Body of pancreas (tissue), 4 donors: ENCODE measurements at regions not wholly inside any gene's neighbourhood (a gene's known extent, or its start where the extent isn't known, plus 50 kb on each side); places are given as distances from the start of the nearest gene placed in this dataset.
"Not testable (repeated sequence)": the region's sequence is repeated elsewhere in the genome, so short reads cannot be mapped to it uniquely, and the experiment has no call there.

Source experiments
- ATAC-seq: fragments of 150-250 bp; one replicate; pipeline ENCODE4 v1.9.1; 2016
- DNase-seq, 4 donors: peaks; one replicate each; pipeline ENCODE4 v3.0.0-alpha.2; 2019
- H3K27ac ChIP-seq, 4 donors: fragments of 200-600 bp; sonication (generic); 1 replicate in 3 of 4; 2 replicates in 1 of 4; pipeline versions ENCODE4 v1.5.1 to v1.6.1; 2016 to 2019; ENCODE audit warnings: mild to moderate bottlenecking in 1 of 4, mixed read lengths in 1 of 4, moderate library complexity in 1 of 4
- H3K27me3 ChIP-seq, 2 donors: fragments of 200-600 bp; sonication (generic); one replicate each; pipeline ENCODE4 v1.6.0; 2016; ENCODE audit warnings: mild to moderate bottlenecking in 1 of 2
- H3K36me3 ChIP-seq, 2 donors: fragments of 200-600 bp; sonication (generic); replicated peaks in 1 of 2; 2 replicates each; pipeline ENCODE4 v1.5.1; 2016; ENCODE audit warnings: low read depth in 2 of 2; ENCODE audit not compliant: insufficient read depth in 1 of 2
- H3K4me1 ChIP-seq: fragments of 200-600 bp; sonication (generic); one replicate; pipeline ENCODE4 v1.6.0; 2016
- H3K4me3 ChIP-seq, 2 donors: fragments of 200-600 bp; sonication (generic); 1 replicate in 1 of 2; 2 replicates in 1 of 2; pipeline ENCODE4 v1.5.1; 2016 to 2019
- H3K9me3 ChIP-seq, 3 donors: fragments of 200-600 bp; sonication (generic); 1 replicate in 2 of 3; 2 replicates in 1 of 3; pipeline ENCODE4 v1.5.1; 2016
- CTCF ChIP-seq, 7 experiments: fragments of 450-650 bp in 4 of 7; fragments of 200-600 bp in 3 of 7; sonication (generic) in 3 of 7; IDR thresholded peaks; one replicate each; pipeline ENCODE4 v1.5.1; 2016 to 2019; ENCODE audit warnings: antibody characterized with exemption in 7 of 7
- POLR2A ChIP-seq, 3 donors: fragments of 450-650 bp; IDR thresholded peaks; one replicate each; pipeline ENCODE4 v1.6.1; 2016; ENCODE audit warnings: antibody characterized with exemption in 3 of 3, mild to moderate bottlenecking in 2 of 3
- WGBS, 2 donors: methylation state at CpG; one replicate each; pipeline ENCODE4 v1.1.5; 2017; 5-methylcytosine and 5-hydroxymethylcytosine counted together
- intact Hi-C: fragments of 100-400 bp; cut with DNase I; formaldehyde crosslinking; loops from one replicate; pipeline ENCODE4 v1.15.1; 2023

- H3K9me3 ChIP-seq, H3K4me1 ChIP-seq, intact Hi-C loops, H3K27me3 ChIP-seq, DNase-seq, ATAC-seq, H3K27ac ChIP-seq, H3K36me3 ChIP-seq, H3K4me3 ChIP-seq: not testable (repeated sequence)
- WGBS, 2 donors, result 65 to 69% methylated on average over 5 of the region's 5 CpGs
These were observed 55.3 kb downstream of the BBS10 start for GRCh38 chr12:76292891-76293290.

- ATAC-seq, H3K4me1 ChIP-seq, H3K27ac ChIP-seq, H3K36me3 ChIP-seq, H3K9me3 ChIP-seq, intact Hi-C loops, H3K27me3 ChIP-seq, H3K4me3 ChIP-seq, DNase-seq: not testable (repeated sequence)
- 67 to 68% methylated on average over 8 of the region's 8 CpGs for WGBS, 2 donors
These were observed 55.9 kb downstream of the BBS10 start for GRCh38 chr12:76292305-76292704.

GRCh38 chr12:76290963-76291859 lies 57.0 kb downstream of the BBS10 start:
- H3K27ac ChIP-seq, result no peak overlapping the region
- no peaks in the 10 kb centered on the region for H3K27me3 ChIP-seq
- H3K4me1 ChIP-seq, result no peaks in the 10 kb centered on the region
- intact Hi-C loops, result no loop called here
- no peak for DNase-seq
- H3K36me3 ChIP-seq, result no peaks in the 10 kb centered on the region
- TF ChIP-seq POLR2A (IDR thresholded peaks at IDR 0.05) (no peak), CTCF (IDR thresholded peaks at IDR 0.05) (no peak)
- H3K4me3 ChIP-seq, result no peak overlapping the region
- no peak for ATAC-seq
- 55 to 65% methylated on average over 3 of the region's 3 CpGs for WGBS, 2 donors
- no peaks in the 10 kb centered on the region for H3K9me3 ChIP-seq

- ATAC-seq, result no peak
- Histone ChIP-seq H3K27me3 (no peaks in the 10 kb centered on the region), H3K36me3 (no peaks in the 10 kb centered on the region), H3K27ac (no peak overlapping the region), H3K4me3 (no peak overlapping the region), H3K9me3 (no peaks in the 10 kb centered on the region), H3K4me1 (no peaks in the 10 kb centered on the region)
- no peak for TF ChIP-seq POLR2A (IDR thresholded peaks at IDR 0.05)
- TF ChIP-seq CTCF (IDR thresholded peaks at IDR 0.05), result no peak
- intact Hi-C loops, result no loop called here
- DNase-seq, result no peak
These were observed 60.0 kb downstream of the BBS10 start for GRCh38 chr12:76288218-76288617.

GRCh38 chr12:76284816-76285750 lies 63.1 kb downstream of the BBS10 start:
- DNase-seq, result no peak
- H3K9me3 ChIP-seq, result no peaks in the 10 kb centered on the region
- H3K4me1 ChIP-seq, result no peaks in the 10 kb centered on the region
- ATAC-seq, result no peak
- H3K27me3 ChIP-seq, result no peaks in the 10 kb centered on the region
- intact Hi-C loops, result no loop called here
- H3K27ac ChIP-seq, result no peak overlapping the region
- no peak overlapping the region for H3K4me3 ChIP-seq
- 67 to 82% methylated on average over 5 of the region's 5 CpGs for WGBS, 2 donors
- H3K36me3 ChIP-seq, result no peaks in the 10 kb centered on the region
- TF ChIP-seq CTCF (IDR thresholded peaks at IDR 0.05) (no peak), POLR2A (IDR thresholded peaks at IDR 0.05) (no peak)
